ENCODE measurements at regions not wholly inside any gene's neighbourhood (a gene's known extent, or its start where the extent isn't known, plus 50 kb on each side); places are given as distances from the start of the nearest gene placed in this dataset.

- TF ChIP-seq POLR2A (IDR thresholded peaks at IDR 0.05; ENCODE audit: low read depth, low read length) (no peak), CTCF (IDR thresholded peaks at IDR 0.05; ENCODE audit: extremely low read depth in 1 of 2, insufficient read depth in 1 of 2, low read depth in 1 of 2, low read length in 2 of 2) (no peak)
Measured at GRCh38 chr20:5470458-5470857, 140.3 kb downstream of the GPCPD1 start.
